MM.1S (cell line): ENCODE measurements at regions not wholly inside any gene's neighbourhood (a gene's known extent, or its start where the extent isn't known, plus 50 kb on each side); places are given as distances from the start of the nearest gene placed in this dataset.

ENCODE experiments used
- EZH2 ChIP-seq: fragments of 300-600 bp; sonication (generic); optimal IDR thresholded peaks from 2 replicates; pipeline ENCODE3; 2017; ENCODE audit warnings: low read depth, mild to moderate bottlenecking, antibody characterized with exemption, low read length, mixed read lengths
- TF ChIP-seq, protein P1 (sequence below): fragments of 300-600 bp; sonication (generic); IDR thresholded peaks from 2 replicates; pipeline ENCODE4 v1.5.1; 2016; ENCODE audit warnings: antibody characterized with exemption, low read length, mixed read lengths

GRCh38 chr5:120207129-120207528 lies 257.0 kb upstream of the PRR16 start:
- TF ChIP-seq, protein P1, sequence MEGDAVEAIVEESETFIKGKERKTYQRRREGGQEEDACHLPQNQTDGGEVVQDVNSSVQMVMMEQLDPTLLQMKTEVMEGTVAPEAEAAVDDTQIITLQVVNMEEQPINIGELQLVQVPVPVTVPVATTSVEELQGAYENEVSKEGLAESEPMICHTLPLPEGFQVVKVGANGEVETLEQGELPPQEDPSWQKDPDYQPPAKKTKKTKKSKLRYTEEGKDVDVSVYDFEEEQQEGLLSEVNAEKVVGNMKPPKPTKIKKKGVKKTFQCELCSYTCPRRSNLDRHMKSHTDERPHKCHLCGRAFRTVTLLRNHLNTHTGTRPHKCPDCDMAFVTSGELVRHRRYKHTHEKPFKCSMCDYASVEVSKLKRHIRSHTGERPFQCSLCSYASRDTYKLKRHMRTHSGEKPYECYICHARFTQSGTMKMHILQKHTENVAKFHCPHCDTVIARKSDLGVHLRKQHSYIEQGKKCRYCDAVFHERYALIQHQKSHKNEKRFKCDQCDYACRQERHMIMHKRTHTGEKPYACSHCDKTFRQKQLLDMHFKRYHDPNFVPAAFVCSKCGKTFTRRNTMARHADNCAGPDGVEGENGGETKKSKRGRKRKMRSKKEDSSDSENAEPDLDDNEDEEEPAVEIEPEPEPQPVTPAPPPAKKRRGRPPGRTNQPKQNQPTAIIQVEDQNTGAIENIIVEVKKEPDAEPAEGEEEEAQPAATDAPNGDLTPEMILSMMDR: no peak
- TF ChIP-seq EZH2: no peak
